OCI-LY3 (cell line): ENCODE measurements at regions not wholly inside any gene's neighbourhood (a gene's known extent, or its start where the extent isn't known, plus 50 kb on each side); places are given as distances from the start of the nearest gene placed in this dataset.

ENCODE experiments used
- H2AFZ ChIP-seq: fragments of 200-600, 300-600 bp; shearing (Covaris generic); 2 replicates; pipeline ENCODE4 v1.6.0; 2014; ENCODE audit warnings: antibody characterized with exemption, low read depth, low read length
- H3K27ac ChIP-seq: fragments of 200-600, 300-600 bp; sonication (generic); 2 replicates; pipeline ENCODE4 v1.5.1; 2014; ENCODE audit warnings: mild to moderate bottlenecking, low read length, moderate library complexity, mixed read lengths
- H3K27me3 ChIP-seq: fragments of 200-600, 300-600 bp; sonication (generic); 2 replicates; pipeline ENCODE4 v1.6.1; 2014; ENCODE audit warnings: low read depth, low read length, mixed read lengths
- H3K36me3 ChIP-seq: fragments of 200-600, 300-600 bp; sonication (generic); replicated peaks from 2 replicates; pipeline ENCODE3; 2014; ENCODE audit warnings: low read depth, low read length, mixed read lengths
- H3K4me1 ChIP-seq: fragments of 300-600, 200-600 bp; sonication (generic); 2 replicates; pipeline ENCODE4 v1.6.1; 2014; ENCODE audit warnings: low read length, mixed read lengths
- H3K4me2 ChIP-seq: fragments of 200-600, 300-600 bp; sonication (generic); 2 replicates; pipeline ENCODE4 v1.6.1; 2014; ENCODE audit warnings: low read length, mixed read lengths
- H3K4me3 ChIP-seq: fragments of 300-600, 200-600 bp; sonication (generic); 2 replicates; pipeline ENCODE4 v1.5.1; 2014; ENCODE audit warnings: antibody characterized with exemption, mild to moderate bottlenecking, low read length, moderate library complexity
- H3K79me2 ChIP-seq: fragments of 300-600, 200-600 bp; shearing (Covaris generic); 2 replicates; pipeline ENCODE4 v1.6.1; 2014; ENCODE audit warnings: mild to moderate bottlenecking, low read length, mixed read lengths
- H3K9ac ChIP-seq: fragments of 300-600, 200-600 bp; shearing (Covaris generic); 2 replicates; pipeline ENCODE4 v1.6.0; 2014; ENCODE audit warnings: mild to moderate bottlenecking, low read length, moderate library complexity
- H3K9me3 ChIP-seq: fragments of 200-600, 300-600 bp; shearing (Covaris generic); 2 replicates; pipeline ENCODE4 v1.6.1; 2014; ENCODE audit warnings: low read length, mixed read lengths; ENCODE audit not compliant: insufficient read depth
- H4K20me1 ChIP-seq: fragments of 200-600, 300-600 bp; sonication (generic); 2 replicates; pipeline ENCODE4 v1.6.1; 2016; ENCODE audit warnings: low read length, mixed read lengths; ENCODE audit not compliant: insufficient read depth
- EZH2phosphoT487 ChIP-seq: fragments of 200-600 bp; shearing (Covaris generic); IDR thresholded peaks from 2 replicates; pipeline ENCODE4 v1.6.1; 2018; ENCODE audit warnings: antibody characterized with exemption, mixed run types, low read depth
- TF ChIP-seq, protein P1 (sequence below): fragments of 200-600, 300-600 bp; sonication (generic); IDR thresholded peaks from 2 replicates; pipeline ENCODE4 v1.5.1; 2014; ENCODE audit warnings: antibody characterized with exemption, low read length, low read depth

- TF ChIP-seq, protein P1, sequence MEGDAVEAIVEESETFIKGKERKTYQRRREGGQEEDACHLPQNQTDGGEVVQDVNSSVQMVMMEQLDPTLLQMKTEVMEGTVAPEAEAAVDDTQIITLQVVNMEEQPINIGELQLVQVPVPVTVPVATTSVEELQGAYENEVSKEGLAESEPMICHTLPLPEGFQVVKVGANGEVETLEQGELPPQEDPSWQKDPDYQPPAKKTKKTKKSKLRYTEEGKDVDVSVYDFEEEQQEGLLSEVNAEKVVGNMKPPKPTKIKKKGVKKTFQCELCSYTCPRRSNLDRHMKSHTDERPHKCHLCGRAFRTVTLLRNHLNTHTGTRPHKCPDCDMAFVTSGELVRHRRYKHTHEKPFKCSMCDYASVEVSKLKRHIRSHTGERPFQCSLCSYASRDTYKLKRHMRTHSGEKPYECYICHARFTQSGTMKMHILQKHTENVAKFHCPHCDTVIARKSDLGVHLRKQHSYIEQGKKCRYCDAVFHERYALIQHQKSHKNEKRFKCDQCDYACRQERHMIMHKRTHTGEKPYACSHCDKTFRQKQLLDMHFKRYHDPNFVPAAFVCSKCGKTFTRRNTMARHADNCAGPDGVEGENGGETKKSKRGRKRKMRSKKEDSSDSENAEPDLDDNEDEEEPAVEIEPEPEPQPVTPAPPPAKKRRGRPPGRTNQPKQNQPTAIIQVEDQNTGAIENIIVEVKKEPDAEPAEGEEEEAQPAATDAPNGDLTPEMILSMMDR: no peak
- no peak for TF ChIP-seq EZH2phosphoT487
- no peaks in the 10 kb centered on the region for H3K79me2 ChIP-seq
These were observed 129.9 kb downstream of the TMEM132E start for GRCh38 chr17:34709158-34709754.

GRCh38 chr17:34706029-34706428 is 126.6 kb downstream of the TMEM132E start:
- no peaks in the 10 kb centered on the region for H3K36me3 ChIP-seq
- no peak overlapping the region for H3K27ac ChIP-seq
- peaks cover 11% of the 10 kb centered on the region for H3K27me3 ChIP-seq
- no peaks in the 10 kb centered on the region for H3K4me1 ChIP-seq
- no peaks in the 10 kb centered on the region for H3K9me3 ChIP-seq
- H4K20me1 ChIP-seq: peaks cover 26% of the 10 kb centered on the region
- TF ChIP-seq, protein P1: no peak
- no peak for TF ChIP-seq EZH2phosphoT487
- H3K4me2 ChIP-seq: no peak overlapping the region
- H3K9ac ChIP-seq: no peak overlapping the region
- no peak overlapping the region for H2AFZ ChIP-seq
- no peak overlapping the region for H3K4me3 ChIP-seq
- no peaks in the 10 kb centered on the region for H3K79me2 ChIP-seq

More at GRCh38 chr17:34709158-34709754, 129.9 kb downstream of the TMEM132E start:
- no peak overlapping the region for H3K9ac ChIP-seq
- H3K27me3 ChIP-seq: peaks cover 20% of the 10 kb centered on the region
- peaks cover 11% of the 10 kb centered on the region for H4K20me1 ChIP-seq
- no peaks in the 10 kb centered on the region for H3K4me1 ChIP-seq
- H3K27ac ChIP-seq: no peak overlapping the region
- H3K4me2 ChIP-seq: no peak overlapping the region
- no peaks in the 10 kb centered on the region for H3K36me3 ChIP-seq
- H3K9me3 ChIP-seq: no peaks in the 10 kb centered on the region
- H2AFZ ChIP-seq: no peak overlapping the region
- H3K4me3 ChIP-seq: no peak overlapping the region

- no peak for TF ChIP-seq EZH2phosphoT487
- TF ChIP-seq, protein P1: no peak
- no peaks in the 10 kb centered on the region for H3K9me3 ChIP-seq
- no peak overlapping the region for H3K27ac ChIP-seq
- no peak overlapping the region for H3K4me2 ChIP-seq
- no peak overlapping the region for H3K4me3 ChIP-seq
- no peak overlapping the region for H2AFZ ChIP-seq
- no peaks in the 10 kb centered on the region for H3K36me3 ChIP-seq
- no peak overlapping the region for H3K9ac ChIP-seq
- peaks cover 26% of the 10 kb centered on the region for H4K20me1 ChIP-seq
- H3K27me3 ChIP-seq: peaks cover 11% of the 10 kb centered on the region
- no peaks in the 10 kb centered on the region for H3K4me1 ChIP-seq
- H3K79me2 ChIP-seq: no peaks in the 10 kb centered on the region
These were observed 124.2 kb downstream of the TMEM132E start for GRCh38 chr17:34703533-34703932.

DNA sequence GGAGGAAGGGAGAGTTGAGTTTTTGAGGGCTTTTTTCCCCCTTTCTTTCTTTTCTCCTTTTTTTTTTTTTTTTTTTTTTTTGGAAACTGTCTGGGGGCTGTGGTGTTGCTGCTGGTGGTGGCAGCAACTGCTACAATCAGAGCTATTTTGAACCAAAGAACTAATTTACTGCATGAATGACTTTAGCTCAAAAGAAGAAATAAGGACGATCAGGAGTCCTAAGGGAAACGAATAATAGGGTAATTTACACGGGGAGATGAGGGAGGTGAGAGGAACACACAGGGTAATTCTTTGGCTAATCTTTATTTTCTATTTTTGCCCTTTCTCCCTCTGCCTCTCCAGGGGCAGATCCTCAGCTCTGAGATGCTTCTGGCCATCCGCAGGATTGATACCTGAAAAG is 119.8 kb downstream of the TMEM132E start:
- H3K4me2 ChIP-seq: no peak overlapping the region
- no peak overlapping the region for H3K4me3 ChIP-seq
- peaks cover 36% of the 10 kb centered on the region for H3K27me3 ChIP-seq
- H3K27ac ChIP-seq: no peak overlapping the region
- H3K9me3 ChIP-seq: no peaks in the 10 kb centered on the region
- no peaks in the 10 kb centered on the region for H3K4me1 ChIP-seq
- H2AFZ ChIP-seq: no peak overlapping the region
- no peaks in the 10 kb centered on the region for H3K36me3 ChIP-seq
- peaks cover 15% of the 10 kb centered on the region; the same call in 1 of the 2 replicates for H4K20me1 ChIP-seq
- TF ChIP-seq, protein P1: no peak
- no peak for TF ChIP-seq EZH2phosphoT487
- no peaks in the 10 kb centered on the region for H3K79me2 ChIP-seq
- H3K9ac ChIP-seq: no peak overlapping the region
